Neural cell (in vitro differentiated cells): ENCODE measurements at regions not wholly inside any gene's neighbourhood (a gene's known extent, or its start where the extent isn't known, plus 50 kb on each side); places are given as distances from the start of the nearest gene placed in this dataset.

Experiments used
- EP300 ChIP-seq: fragments of 450-650 bp; conservative IDR thresholded peaks from 2 replicates; pipeline ENCODE4 v1.6.1; 2014; ENCODE audit warnings: antibody characterized with exemption, mild to moderate bottlenecking, moderate library complexity; ENCODE audit not compliant: poor library complexity, severe bottlenecking
- EZH2 ChIP-seq: fragments of 200-600, 300-800 bp; shearing (Covaris generic), sonication (generic); IDR thresholded peaks from 2 replicates; pipeline ENCODE4 v1.6.1; 2014; ENCODE audit warnings: antibody characterized with exemption, low read length, borderline replicate concordance, mild to moderate bottlenecking; ENCODE audit not compliant: insufficient read depth, poor library complexity, severe bottlenecking
- POLR2AphosphoS5 ChIP-seq: IDR thresholded peaks from 2 replicates; pipeline ENCODE4 v1.6.1; 2012

DNA sequence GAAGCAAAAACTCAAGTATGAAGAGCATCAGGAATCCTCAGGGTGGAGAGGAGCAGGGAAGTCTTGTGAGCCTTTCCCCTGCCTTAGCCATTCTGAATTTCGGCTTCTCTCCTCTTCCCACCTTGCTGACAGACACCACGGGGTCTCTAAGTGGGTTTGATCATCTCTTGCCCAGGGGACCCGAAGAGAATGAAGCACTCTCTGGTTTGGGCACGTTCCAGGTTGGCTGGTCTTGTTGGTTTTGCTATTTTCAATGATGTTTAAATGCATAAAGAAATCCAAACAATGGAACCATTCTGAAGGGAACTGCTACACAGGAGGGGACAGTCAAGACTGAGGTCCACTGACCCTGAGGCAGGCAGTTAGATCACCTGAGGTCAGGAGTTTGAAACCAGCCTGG is 131.7 kb downstream of the PXDC1 start:
- TF ChIP-seq EP300 (no peak), EZH2 (no peak), POLR2AphosphoS5 (no peak)
